ENCODE measurements at regions not wholly inside any gene's neighbourhood (a gene's known extent, or its start where the extent isn't known, plus 50 kb on each side); places are given as distances from the start of the nearest gene placed in this dataset.

- TF ChIP-seq CTCF (IDR thresholded peaks at IDR 0.05) (no peak), POLR2A (IDR thresholded peaks at IDR 0.05) (no peak)
Observed at GRCh38 chr12:115574826-115575225, 702.7 kb downstream of the MED13L start.

Measured in Peyer's patch (tissue), 4 donors.